ENCODE measurements at regions not wholly inside any gene's neighbourhood (a gene's known extent, or its start where the extent isn't known, plus 50 kb on each side); places are given as distances from the start of the nearest gene placed in this dataset.

GRCh38 chr3:103785017-103785416, 1350.2 kb downstream of the ZPLD1 start:
- TF ChIP-seq CREB5 (CRISPR knock-in tag; IDR thresholded peaks at IDR 0.05; ENCODE audit: low read depth) (no peak), TSHZ2 (CRISPR knock-in tag; IDR thresholded peaks at IDR 0.05) (no peak)
